ENCODE measurements at regions not wholly inside any gene's neighbourhood (a gene's known extent, or its start where the extent isn't known, plus 50 kb on each side); places are given as distances from the start of the nearest gene placed in this dataset.

DNA sequence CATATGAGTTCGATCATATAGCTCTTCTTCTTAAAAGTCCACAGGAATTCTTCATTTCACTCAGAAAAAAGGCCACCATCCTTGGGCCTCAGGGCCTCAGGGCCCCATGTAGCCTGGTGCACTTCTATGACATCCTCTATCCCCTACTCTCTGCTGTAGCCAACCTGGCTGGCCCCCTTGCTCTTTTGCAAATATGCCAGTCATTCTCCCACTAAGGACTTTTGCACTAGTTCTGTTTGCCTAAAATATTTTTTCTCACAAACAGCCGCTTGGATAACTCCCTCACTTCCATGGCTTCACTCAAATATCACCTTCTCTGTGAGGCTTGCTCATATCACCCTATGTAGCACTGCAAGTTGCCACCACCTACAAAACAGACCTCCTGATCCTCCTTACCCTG is 604.7 kb upstream of the JAG1 start:
- TF ChIP-seq CTCF (conservative IDR thresholded peaks at IDR 0.05; ENCODE audit: low read depth, low read length) (no peak), ELK1 (IDR thresholded peaks at IDR 0.05; ENCODE audit: borderline replicate concordance, low read depth, low read length) (no peak), MXI1 (IDR thresholded peaks at IDR 0.05; ENCODE audit: borderline replicate concordance, low read depth, low read length) (no peak)
- TF ChIP-seq, protein P1, sequence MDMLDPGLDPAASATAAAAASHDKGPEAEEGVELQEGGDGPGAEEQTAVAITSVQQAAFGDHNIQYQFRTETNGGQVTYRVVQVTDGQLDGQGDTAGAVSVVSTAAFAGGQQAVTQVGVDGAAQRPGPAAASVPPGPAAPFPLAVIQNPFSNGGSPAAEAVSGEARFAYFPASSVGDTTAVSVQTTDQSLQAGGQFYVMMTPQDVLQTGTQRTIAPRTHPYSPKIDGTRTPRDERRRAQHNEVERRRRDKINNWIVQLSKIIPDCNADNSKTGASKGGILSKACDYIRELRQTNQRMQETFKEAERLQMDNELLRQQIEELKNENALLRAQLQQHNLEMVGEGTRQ (IDR thresholded peaks at IDR 0.05; ENCODE audit: low read depth, low read length), result no peak
